ENCODE measurements at regions not wholly inside any gene's neighbourhood (a gene's known extent, or its start where the extent isn't known, plus 50 kb on each side); places are given as distances from the start of the nearest gene placed in this dataset.

DNA sequence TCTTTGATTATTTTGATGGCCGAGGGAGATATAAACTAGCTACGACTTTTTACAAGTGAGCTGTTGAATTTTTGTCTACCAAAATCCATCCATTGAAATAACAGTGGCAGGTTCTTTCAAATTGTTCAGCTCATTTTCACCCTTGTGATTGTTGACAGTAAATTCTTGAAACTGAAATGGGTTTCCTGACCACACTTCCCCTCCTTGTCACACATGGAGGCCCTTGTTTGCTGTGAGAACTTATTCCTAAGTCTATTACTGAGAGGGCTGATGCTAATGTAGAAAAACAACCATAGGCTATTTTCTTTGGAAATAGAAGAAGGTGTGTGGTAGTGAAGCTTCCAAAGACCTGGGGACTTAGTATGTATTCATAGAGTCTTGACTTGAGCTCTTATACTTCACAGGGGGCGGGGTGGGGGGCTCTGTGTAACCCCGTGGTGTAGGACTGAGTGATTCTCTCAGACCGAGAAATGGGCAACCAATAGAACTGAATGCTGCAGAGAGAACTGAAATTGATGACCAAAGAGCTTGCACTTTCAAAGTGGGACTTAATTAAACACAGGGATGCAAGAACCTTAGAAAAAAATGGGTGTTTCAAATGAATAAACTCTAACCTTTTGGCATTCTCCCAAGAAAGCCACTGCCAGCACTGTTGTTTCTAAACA lies 718.9 kb downstream of the CCSER2 start:
- no peak for DNase-seq
- TF ChIP-seq, protein P1, sequence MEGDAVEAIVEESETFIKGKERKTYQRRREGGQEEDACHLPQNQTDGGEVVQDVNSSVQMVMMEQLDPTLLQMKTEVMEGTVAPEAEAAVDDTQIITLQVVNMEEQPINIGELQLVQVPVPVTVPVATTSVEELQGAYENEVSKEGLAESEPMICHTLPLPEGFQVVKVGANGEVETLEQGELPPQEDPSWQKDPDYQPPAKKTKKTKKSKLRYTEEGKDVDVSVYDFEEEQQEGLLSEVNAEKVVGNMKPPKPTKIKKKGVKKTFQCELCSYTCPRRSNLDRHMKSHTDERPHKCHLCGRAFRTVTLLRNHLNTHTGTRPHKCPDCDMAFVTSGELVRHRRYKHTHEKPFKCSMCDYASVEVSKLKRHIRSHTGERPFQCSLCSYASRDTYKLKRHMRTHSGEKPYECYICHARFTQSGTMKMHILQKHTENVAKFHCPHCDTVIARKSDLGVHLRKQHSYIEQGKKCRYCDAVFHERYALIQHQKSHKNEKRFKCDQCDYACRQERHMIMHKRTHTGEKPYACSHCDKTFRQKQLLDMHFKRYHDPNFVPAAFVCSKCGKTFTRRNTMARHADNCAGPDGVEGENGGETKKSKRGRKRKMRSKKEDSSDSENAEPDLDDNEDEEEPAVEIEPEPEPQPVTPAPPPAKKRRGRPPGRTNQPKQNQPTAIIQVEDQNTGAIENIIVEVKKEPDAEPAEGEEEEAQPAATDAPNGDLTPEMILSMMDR (IDR thresholded peaks at IDR 0.05): no peak
- no peak for ATAC-seq
- intact Hi-C loops (cut with DNase I, micrococcal nuclease): no loop called here
- H3K9me3 ChIP-seq: no peaks in the 10 kb centered on the region
- H3K4me1 ChIP-seq (ENCODE audit: low read depth): no peaks in the 10 kb centered on the region
- H3K36me3 ChIP-seq (ENCODE audit: low read depth): no peaks in the 10 kb centered on the region
- no peak overlapping the region for H3K4me3 ChIP-seq

DNA sequence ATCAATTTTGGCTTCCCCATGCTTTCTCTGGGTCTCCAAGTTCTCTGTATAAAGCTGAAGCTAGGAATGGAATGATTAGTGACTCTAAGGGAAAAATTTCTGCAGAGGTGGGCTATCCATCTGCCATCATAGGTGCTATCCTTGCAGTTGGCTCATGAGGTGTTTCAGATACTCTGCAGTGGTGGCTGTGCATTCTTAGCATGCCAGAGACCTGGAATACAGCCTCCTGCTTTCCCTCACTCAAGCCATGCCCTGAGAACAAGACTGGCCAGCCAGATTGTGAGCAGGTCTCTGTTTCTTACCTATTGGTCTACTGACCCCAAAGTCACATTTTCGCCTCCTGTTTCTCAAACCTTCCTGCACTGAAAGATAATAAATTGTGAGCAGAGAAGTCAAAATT lies 719.6 kb downstream of the CCSER2 start:
- TF ChIP-seq, protein P1 (IDR thresholded peaks at IDR 0.05): no peak
- no peak for ATAC-seq
- no peak for DNase-seq

DNA sequence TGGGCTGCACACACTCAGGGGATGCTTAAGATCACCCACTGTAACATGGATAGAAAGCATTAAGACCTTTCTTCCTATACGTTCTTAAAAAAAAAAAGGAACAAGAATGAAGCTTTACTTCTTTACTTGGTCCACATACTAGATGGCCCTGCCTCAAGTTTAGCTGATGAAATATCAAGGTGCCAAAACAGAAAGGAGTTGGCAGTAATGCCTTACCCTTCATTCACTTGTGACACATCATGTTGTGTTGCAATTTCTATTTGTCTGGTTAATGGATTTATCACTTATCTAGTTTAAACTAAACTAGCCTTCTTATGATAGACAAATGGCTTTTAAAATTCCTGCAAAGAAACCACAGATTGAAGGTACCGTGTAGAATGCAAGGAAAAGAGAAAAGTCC lies 720.3 kb downstream of the CCSER2 start:
- ATAC-seq (no peak), DNase-seq (no peak)
- intact Hi-C loops (cut with DNase I, micrococcal nuclease): no loop called here
- H3K36me3 ChIP-seq (ENCODE audit: low read depth): no peaks in the 10 kb centered on the region
- no peaks in the 10 kb centered on the region for H3K4me1 ChIP-seq (ENCODE audit: low read depth)
- no peak overlapping the region for H3K4me3 ChIP-seq
- H3K9me3 ChIP-seq: no peaks in the 10 kb centered on the region
- TF ChIP-seq, protein P1 (IDR thresholded peaks at IDR 0.05): no peak

More for the DNA sequence above, 719.6 kb downstream of the CCSER2 start:
- Histone ChIP-seq H3K36me3 (ENCODE audit: low read depth) (no peaks in the 10 kb centered on the region), H3K4me3 (no peak overlapping the region), H3K9me3 (no peaks in the 10 kb centered on the region), H3K4me1 (ENCODE audit: low read depth) (no peaks in the 10 kb centered on the region)
- intact Hi-C loops (cut with DNase I, micrococcal nuclease): no loop called here

DNA sequence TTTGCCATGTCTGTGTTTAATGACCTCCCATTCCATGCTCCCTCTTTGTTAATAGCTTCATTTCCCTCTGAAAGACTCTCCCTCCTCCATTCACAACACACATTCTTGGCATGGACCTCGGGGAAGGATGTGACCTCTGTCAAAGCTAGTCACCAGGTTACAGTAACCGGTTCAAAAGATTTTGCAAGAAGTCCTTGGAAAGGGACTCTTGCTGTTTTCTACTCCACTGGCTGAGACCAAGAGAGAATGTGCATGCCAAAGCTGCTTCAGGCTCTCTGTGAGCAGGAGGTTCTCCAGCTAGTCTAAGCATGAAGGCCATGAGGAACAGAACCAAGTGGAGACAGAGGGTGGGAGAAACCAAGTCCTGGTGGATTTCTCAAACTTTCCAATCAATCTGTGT lies 732.6 kb downstream of the CCSER2 start:
- H3K4me1 ChIP-seq (ENCODE audit: low read depth): no peaks in the 10 kb centered on the region
- TF ChIP-seq, protein P1 (IDR thresholded peaks at IDR 0.05): no peak
- H3K4me3 ChIP-seq: no peak overlapping the region
- intact Hi-C loops (cut with DNase I, micrococcal nuclease): no loop called here
- H3K9me3 ChIP-seq: peaks cover 8% of the 10 kb centered on the region
- ATAC-seq: no peak
- H3K36me3 ChIP-seq (ENCODE audit: low read depth): no peaks in the 10 kb centered on the region
- no peak for DNase-seq

DNA sequence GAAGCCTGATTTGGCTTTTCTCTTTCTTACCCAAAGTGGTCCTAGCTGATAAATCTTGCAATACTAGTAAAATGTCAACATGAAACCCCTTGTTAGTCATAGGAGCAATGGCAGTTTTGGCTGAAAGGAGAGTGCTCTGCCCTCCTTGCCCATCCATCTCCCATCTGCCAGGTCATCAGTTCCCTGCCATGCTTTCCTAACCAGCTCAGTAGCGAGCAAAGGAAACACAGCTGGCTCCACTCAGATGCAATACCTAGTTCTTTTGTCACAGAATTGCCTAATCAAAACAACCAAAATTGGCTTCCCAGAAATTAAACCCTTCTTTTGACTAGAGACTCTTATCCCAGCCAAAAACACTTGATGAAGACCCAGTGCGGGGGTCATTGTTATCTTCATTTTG lies 733.0 kb downstream of the CCSER2 start:
- Histone ChIP-seq H3K4me1 (ENCODE audit: low read depth) (no peaks in the 10 kb centered on the region), H3K36me3 (ENCODE audit: low read depth) (no peaks in the 10 kb centered on the region), H3K9me3 (peaks cover 4% of the 10 kb centered on the region), H3K4me3 (no peak overlapping the region)
- ATAC-seq (no peak), DNase-seq (no peak)
- TF ChIP-seq, protein P1 (IDR thresholded peaks at IDR 0.05): no peak
- intact Hi-C loops (cut with DNase I, micrococcal nuclease): no loop called here

DNA sequence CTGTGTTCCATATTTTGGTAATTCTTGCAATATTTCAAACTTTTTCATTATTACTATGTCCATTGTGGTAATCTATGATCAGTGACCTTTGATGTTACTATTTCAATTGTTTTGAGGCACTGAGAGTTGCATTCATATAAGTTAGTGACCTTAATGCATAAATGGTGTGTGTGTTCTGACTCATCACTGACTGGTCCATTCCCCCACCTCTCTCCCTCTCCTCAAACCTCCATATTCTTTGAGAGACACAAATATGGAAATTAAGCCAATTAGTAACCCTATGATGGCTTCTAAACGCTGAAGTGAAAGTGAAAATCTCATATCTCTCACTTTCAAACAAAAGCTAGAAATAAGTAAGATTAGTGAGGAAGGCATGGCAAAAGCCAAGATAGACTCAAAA lies 739.6 kb downstream of the CCSER2 start:
- no peaks in the 10 kb centered on the region for H3K4me1 ChIP-seq (ENCODE audit: low read depth)
- no peak for DNase-seq
- no peaks in the 10 kb centered on the region for H3K9me3 ChIP-seq
- intact Hi-C loops (cut with DNase I, micrococcal nuclease): no loop called here
- no peak for ATAC-seq
- TF ChIP-seq, protein P1 (IDR thresholded peaks at IDR 0.05): no peak
- H3K4me3 ChIP-seq: no peak overlapping the region
- no peaks in the 10 kb centered on the region for H3K36me3 ChIP-seq (ENCODE audit: low read depth)

Data from mucosa of descending colon (tissue), 3 donors.